GM18867 (cell line): ENCODE measurements at regions not wholly inside any gene's neighbourhood (a gene's known extent, or its start where the extent isn't known, plus 50 kb on each side); places are given as distances from the start of the nearest gene placed in this dataset.
"Not testable (repeated sequence)": the region's sequence is repeated elsewhere in the genome, so short reads cannot be mapped to it uniquely, and the experiment has no call there.

ENCODE experiments used
- ATAC-seq: cut with Tn5 transposase; IDR thresholded peaks from one replicate; pipeline ENCODE4 v1.9.1; 2021; ENCODE audit warnings: mild to moderate bottlenecking, moderate library complexity; ENCODE audit not compliant: unreplicated experiment

- no peak for ATAC-seq
Observed at GRCh38 chr1:222941425-222941824, 126.6 kb downstream of the DISP1 start.

DNA sequence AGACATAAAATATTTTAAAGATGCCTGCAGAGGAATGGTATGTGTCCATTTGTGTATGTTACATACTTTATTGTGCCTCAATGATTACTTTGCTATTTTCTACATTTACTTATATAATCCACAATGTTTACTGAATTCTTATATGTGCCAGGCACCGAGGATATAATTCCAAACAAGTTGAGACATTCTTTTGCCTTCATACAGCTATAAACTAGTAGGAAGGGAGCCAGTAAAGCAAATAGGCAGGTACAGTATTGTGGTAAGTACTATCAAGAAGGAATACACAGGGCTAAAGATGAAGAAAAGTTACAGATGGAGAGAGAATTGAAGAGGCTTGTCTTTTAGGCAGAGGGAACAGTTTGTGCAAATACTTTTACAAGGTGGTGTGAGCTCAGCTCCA lies 131.6 kb downstream of the DISP1 start:
- no peak for ATAC-seq

- no peak for ATAC-seq
Observed at GRCh38 chr1:222948079-222948478, 133.2 kb downstream of the DISP1 start.

DNA sequence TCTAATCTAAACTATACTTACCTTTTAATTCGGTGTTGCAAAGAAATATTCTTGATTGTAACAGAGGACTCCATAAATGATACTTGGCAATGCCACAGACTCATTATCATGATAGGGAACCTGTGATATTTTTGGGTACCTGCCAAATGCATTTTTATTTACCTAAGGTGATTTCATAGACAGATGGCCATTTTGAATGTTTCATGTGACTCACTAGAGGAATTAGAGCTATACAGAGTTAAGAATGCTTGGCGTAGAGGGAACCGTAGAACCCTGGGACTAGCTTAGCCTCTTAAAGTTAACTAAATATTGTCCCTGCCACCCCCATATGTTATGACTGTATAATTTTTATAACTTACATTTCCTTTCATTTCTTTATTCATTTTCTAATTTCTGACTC lies 136.1 kb downstream of the DISP1 start:
- no peak for ATAC-seq

GRCh38 chr1:222953585-222953984 lies 138.7 kb downstream of the DISP1 start:
- ATAC-seq: no peak

- no peak for ATAC-seq
Observed at GRCh38 chr1:222955964-222956363, 141.1 kb downstream of the DISP1 start.

GRCh38 chr1:222956601-222957000 lies 141.8 kb downstream of the DISP1 start:
- no peak for ATAC-seq

DNA sequence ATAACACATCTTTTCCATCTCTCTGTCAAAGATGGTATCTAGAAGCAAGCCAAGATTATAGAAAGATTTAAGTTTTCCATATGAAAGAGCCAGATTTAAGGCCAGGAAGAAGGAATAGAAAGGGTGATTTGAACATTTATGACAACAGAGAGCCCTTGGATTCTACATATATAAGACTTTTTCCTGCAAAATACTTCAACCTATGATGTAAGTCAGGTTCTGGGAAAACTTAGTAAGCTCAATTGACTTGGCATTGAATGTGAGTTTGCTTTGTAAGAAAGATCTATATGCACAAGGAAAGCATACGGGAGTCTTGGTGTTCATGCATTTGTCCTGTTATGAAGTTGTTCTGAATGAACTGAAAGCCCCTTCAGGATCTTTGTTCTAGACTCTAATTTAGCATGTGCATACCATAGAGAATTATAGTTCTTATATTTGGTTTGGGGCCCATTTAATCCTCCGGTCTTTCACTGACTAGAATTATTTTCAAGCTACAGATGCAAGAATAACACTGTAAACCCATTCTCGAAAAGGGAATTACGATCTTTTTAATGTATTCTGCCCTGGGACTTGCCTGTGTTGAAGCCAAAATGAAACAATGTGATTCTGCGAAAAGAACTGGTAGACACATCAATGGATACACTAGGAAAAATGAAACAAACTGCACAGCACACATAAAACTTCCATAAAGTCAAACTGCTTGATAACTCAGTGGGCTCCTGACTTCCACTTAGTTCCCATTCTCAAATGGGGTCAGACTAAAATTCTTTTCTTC lies 152.8 kb downstream of the DISP1 start:
- ATAC-seq: no peak

DNA sequence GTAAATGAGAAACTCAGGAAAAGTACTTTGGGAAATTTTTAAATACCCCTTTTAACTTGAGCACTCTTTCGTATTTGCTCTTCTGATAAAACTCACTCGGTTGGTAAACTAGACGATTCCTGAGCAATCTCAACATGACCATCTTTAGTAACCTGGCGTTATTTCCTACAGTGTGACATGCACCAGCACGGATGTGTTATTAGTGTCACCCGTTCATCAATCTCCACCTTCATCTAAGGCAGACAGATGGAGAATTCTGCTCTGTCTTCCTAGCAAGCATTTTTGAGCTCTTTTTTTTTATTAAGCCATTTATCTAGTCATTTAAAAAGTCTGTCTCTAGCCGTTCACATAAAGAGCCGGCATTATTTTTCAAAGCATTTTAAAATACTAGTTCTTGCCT lies 155.2 kb downstream of the DISP1 start:
- ATAC-seq: no peak

GRCh38 chr1:222970711-222971110 lies 155.9 kb downstream of the DISP1 start:
- ATAC-seq: no peak

DNA sequence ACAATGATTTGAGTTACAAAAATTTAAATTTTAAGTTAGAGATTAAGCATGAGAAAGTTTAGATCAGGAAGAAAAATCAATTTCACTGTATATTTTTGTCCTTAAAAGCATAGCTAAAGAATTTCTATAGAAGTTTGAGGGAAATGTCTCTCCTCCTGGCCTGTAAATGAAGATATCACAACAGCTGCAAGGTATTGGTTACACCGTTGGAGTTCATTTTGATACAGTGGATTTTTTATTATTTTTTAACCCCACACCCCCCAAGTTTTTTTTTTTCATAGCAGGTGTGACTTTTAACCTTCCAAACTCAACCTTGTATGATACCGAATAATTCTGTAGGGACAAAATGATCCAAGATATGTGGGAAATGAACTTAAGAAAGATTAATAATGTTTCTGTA lies 156.3 kb downstream of the DISP1 start:
- no peak for ATAC-seq

GRCh38 chr1:222973561-222973960 lies 158.7 kb downstream of the DISP1 start:
- ATAC-seq: no peak

GRCh38 chr1:222974496-222974895 lies 159.7 kb downstream of the DISP1 start:
- ATAC-seq: no peak

GRCh38 chr1:222975472-222976122 lies 160.8 kb downstream of the DISP1 start:
- no peak for ATAC-seq

GRCh38 chr1:222976453-222976852 lies 161.6 kb downstream of the DISP1 start:
- no peak for ATAC-seq

DNA sequence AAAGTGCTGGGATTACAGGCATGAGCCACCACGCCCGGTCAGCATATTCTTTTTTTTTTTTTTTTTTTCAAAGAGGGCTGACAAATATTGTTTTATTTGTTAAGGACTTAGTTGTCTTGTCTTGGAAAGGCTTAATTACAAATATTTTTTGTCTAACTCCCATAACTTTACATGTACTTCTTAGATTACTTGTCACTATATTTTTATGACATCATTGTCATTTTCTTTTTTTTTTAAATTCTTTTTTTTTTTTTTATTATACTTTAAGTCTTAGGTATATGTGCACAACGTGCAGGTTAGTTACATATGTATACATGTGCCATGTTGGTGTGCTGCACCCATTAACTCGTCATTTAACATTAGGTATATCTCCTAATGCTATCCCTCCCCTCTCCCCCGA lies 162.5 kb downstream of the DISP1 start:
- ATAC-seq: not testable (repeated sequence)

DNA sequence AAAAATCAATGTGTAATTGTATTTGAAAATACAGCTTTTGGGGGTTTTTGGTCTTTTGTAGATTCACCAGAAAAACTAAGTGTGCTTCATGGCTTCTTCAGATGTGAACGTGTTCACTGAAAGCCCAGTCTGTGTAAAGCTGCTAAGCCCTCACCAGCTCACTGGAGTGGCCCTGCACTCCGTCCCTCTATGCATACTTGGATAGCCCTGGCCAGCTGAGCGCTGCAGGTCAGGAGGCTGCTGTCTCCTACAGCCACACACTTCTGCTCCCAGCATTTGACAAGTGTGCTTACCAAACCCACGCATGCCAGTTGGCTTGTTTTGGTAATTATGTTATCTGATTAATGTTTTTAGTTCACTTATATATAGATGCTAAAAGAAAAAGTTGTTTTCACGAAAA lies 163.5 kb downstream of the TLR5 start:
- no peak for ATAC-seq

DNA sequence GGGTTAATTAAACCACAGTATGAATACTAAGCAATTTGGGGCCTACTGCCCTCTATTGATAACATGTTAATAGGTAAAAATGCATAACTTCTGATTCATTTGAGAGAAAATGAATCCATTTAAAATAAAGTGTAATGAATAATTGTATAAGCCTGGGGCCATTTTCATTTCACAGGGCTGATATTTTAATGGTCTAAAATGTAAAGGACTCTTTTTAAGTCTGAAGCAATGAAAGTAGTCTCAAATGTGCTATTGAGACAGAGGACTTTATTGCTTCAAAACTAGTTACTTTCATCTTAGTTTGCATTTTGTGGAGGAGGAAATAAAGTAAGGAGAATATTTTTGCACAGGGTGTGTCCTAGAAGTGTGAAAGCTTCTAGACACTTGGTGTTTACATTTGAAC lies 155.4 kb downstream of the TLR5 start:
- ATAC-seq: no peak

DNA sequence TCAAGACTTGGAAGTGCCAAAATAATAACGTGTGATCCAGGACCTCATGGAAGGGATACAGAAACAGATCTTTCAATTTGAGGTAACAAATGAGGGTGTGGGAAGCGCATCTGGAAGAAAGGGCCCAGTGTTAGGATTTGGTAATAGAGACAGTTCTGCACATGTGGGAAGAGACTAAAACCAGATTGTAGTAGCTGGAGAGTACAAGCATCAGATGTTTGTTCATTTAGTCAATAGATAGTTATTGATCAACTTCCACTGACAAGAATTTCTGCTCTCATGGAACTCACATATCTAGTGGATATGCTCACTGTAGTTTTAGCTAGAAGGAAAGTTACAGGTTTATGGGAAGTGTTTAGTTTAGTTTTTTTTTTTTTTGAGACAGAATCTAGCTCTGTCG lies 153.6 kb downstream of the TLR5 start:
- ATAC-seq: no peak

DNA sequence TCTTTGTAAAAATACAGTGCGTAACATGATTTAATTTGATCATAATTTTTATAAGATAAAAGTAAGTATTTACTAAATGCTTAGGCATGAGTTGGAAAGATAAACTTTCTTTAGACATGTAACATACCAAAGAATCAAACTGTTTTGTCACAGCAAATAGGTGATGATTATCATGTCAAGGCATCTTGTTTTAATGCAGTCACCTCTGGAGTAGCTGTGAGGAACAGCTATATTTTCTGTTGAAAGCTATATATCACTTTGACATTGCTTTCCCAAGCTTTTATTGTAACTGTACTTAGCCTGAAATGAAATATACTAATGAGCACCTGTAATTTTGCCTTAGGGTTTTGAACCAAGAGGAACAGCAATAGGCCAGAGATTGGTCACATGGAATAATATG lies 151.9 kb downstream of the TLR5 start:
- ATAC-seq: no peak

DNA sequence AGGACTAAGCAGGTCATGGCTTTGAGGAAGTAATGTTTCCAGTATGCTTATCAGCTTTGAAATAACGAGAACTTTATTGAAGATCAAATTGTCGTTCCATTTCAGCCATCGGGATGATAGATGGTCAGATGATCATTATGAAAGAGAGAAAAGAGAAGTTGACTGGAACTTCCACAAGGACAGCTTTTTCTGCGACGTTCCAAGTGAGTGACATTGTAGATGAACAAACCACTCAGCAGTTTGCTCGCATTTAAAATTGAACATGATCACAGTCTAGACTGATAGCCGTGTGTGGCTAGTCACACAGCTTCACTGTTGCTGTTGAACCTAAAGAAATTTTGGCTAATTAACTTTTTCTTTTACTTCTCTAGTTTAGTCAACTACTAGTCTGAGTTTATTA lies 151.1 kb downstream of the TLR5 start:
- ATAC-seq: no peak

DNA sequence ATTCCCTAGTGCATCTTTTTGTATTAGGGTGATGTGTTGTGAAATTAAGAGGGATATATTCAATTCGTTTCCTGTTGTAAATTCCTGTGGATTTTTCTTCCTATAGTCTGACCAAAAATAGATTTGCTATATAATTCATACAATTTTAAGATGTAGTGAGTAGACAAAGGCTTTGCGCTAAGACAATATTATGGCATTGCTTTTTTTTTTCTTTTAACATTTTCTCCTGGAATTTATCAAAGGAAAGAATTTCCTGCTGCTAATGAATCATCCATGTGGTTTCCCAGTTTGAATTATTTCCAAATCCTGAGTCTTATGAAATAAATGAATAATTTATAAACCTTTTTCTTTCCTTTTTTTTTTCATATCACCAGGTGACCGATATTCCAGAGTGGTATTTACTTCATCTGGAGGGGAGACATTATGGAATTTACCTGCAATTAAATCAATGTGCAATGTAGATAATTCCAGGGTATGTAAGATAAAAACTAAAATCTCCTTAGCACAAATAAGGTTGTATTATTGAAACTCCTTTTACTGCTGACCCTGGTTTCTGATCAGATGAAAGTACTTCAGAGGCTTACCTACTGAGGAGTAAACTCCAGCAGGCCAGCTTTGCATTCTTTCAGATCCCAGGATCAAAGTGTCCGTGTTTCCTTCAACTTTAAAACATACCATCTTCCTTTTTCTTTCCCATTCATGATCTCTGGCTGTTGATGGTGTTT lies 148.4 kb downstream of the TLR5 start:
- no peak for ATAC-seq
